HUES64 (cell line): ENCODE measurements at regions not wholly inside any gene's neighbourhood (a gene's known extent, or its start where the extent isn't known, plus 50 kb on each side); places are given as distances from the start of the nearest gene placed in this dataset.
"Not testable (repeated sequence)": the region's sequence is repeated elsewhere in the genome, so short reads cannot be mapped to it uniquely, and the experiment has no call there.

Experiments used
- H3K27ac ChIP-seq: 2 replicates; pipeline ENCODE4 v1.7.0; 2013; ENCODE audit warnings: low read depth, low read length, inconsistent platforms
- H3K27me3 ChIP-seq: 2 replicates; pipeline ENCODE4 v1.6.1; 2013; ENCODE audit warnings: mild to moderate bottlenecking, low read length; ENCODE audit not compliant: insufficient read depth
- H3K36me3 ChIP-seq: 2 replicates; pipeline ENCODE4 v1.6.1; 2013; ENCODE audit warnings: mild to moderate bottlenecking, low read length; ENCODE audit not compliant: insufficient read depth
- H3K4me1 ChIP-seq: 2 replicates; pipeline ENCODE4 v1.6.1; 2013; ENCODE audit warnings: mild to moderate bottlenecking, low read length, moderate library complexity; ENCODE audit not compliant: insufficient read depth
- H3K4me3 ChIP-seq: 2 replicates; pipeline ENCODE4 v1.5.1; 2013; ENCODE audit warnings: mild to moderate bottlenecking, low read length, moderate library complexity
- H3K9ac ChIP-seq: 2 replicates; pipeline ENCODE4 v1.6.1; 2013; ENCODE audit warnings: mild to moderate bottlenecking, low read depth, low read length
- H3K9me3 ChIP-seq: 2 replicates; pipeline ENCODE4 v1.6.1; 2013; ENCODE audit warnings: low read depth, low read length; ENCODE audit not compliant: insufficient read depth
- WGBS: fragments of 150-250, 120-280 bp; methylation state at CpG from one replicate; pipeline ENCODE4 v1.1.7; 2013; ENCODE audit warnings: missing lambda C conversion rate; 5-methylcytosine and 5-hydroxymethylcytosine counted together

DNA sequence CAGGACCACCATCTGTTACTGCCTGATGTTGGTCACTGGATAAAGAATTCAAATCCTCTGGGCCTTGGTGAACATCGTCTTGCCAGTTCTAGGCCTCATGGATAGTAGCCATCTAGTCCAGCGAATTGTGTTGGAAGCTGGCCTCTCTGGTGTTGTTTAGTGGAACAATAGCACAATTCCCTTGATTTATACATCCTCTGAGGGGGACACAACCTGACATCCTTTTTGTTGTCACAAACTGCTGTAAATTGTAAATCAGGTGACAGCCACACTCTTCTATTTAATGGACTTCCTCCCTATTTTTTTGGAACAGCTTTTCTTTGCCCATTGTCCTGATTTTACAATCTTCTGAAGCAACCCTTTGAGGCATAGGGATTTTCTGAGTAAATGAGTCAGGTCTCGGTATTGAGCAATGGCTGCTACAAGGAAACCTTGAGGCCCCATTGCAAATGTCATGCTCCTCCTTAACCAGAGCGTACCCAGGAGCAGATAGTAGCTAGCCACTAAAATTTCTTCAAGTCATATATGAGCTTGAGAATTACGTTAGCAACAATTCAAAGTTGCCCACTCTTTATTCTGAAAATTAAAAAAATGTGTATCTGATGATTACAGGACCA lies 263.3 kb downstream of the COG6 start:
- H3K4me1 ChIP-seq = no peaks in the 10 kb centered on the region
- H3K4me3 ChIP-seq = no peak overlapping the region
- H3K36me3 ChIP-seq = no peaks in the 10 kb centered on the region
- no peak overlapping the region for H3K9ac ChIP-seq
- no peaks in the 10 kb centered on the region for H3K27me3 ChIP-seq
- whole genome bisulfite sequencing = 92% methylated on average over 4 of the region's 5 CpGs
- no peak overlapping the region for H3K27ac ChIP-seq
- H3K9me3 ChIP-seq = peaks cover 5% of the 10 kb centered on the region; the same call in 1 of the 2 replicates

GRCh38 chr13:39920613-39921012 lies 265.2 kb downstream of the COG6 start:
- no peak overlapping the region for H3K4me3 ChIP-seq
- H3K36me3 ChIP-seq = no peaks in the 10 kb centered on the region
- no peaks in the 10 kb centered on the region for H3K4me1 ChIP-seq
- 100% methylated on average over 1 of the region's 2 CpGs for WGBS
- H3K9me3 ChIP-seq = peaks cover 5% of the 10 kb centered on the region; the same call in 1 of the 2 replicates
- no peaks in the 10 kb centered on the region for H3K27me3 ChIP-seq
- H3K27ac ChIP-seq = no peak overlapping the region
- H3K9ac ChIP-seq = no peak overlapping the region

GRCh38 chr13:39926345-39926744 lies 270.9 kb downstream of the COG6 start:
- no peaks in the 10 kb centered on the region for H3K27me3 ChIP-seq

DNA sequence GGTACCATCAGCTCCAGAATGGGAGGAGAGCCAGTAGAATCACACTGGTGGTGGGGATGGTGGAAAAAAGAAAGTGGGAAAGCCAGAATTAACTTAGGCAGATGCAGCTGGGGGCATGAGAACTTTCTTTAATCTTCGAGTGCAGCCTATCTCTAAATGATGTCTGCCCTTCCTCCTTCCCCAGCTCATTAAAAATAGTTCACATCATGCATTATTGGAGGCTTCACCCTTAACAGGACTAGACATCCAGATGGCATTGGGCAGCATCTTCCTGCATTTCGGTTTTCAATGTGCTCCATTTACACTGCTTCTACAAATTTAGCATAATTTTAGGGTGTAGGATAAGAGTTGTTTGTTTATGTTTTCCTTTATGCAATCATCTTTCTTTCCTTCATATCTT lies 272.8 kb downstream of the COG6 start:
- Histone ChIP-seq H3K9me3 (no peaks in the 10 kb centered on the region), H3K27ac (no peak overlapping the region), H3K27me3 (no peaks in the 10 kb centered on the region), H3K4me1 (no peaks in the 10 kb centered on the region), H3K36me3 (no peaks in the 10 kb centered on the region), H3K4me3 (no peak overlapping the region), H3K9ac (no peak overlapping the region)
- 100% methylated on average over 2 of the region's 2 CpGs for WGBS

More at GRCh38 chr13:39926345-39926744, 270.9 kb downstream of the COG6 start:
- Histone ChIP-seq H3K9ac (no peak overlapping the region), H3K4me3 (no peak overlapping the region), H3K9me3 (peaks cover 5% of the 10 kb centered on the region; the same call in 1 of the 2 replicates), H3K36me3 (no peaks in the 10 kb centered on the region), H3K4me1 (no peaks in the 10 kb centered on the region), H3K27ac (no peak overlapping the region)
- WGBS = 100% methylated on average over 1 of the region's 1 CpG

DNA sequence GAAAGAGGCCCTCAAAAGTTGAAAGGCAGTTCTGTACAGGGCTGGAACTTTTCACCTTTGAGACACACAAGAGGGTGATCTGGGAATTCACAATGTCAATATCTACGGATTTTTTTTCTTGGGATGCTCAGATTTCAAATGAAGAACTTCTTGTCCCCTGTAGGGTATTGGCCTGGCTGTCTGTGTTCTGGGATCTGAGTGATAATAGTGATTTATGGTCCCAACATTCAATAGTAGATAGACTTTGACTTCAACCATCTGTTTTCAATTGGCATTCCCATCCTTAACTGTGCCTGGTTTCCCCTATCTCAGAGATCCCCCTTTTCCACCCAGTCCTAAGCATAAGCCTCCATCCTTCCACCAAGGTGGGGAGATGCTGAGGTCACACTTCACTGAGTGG lies 274.1 kb downstream of the COG6 start:
- no peaks in the 10 kb centered on the region for H3K27me3 ChIP-seq
- H3K36me3 ChIP-seq = no peaks in the 10 kb centered on the region
- no peak overlapping the region for H3K9ac ChIP-seq
- H3K4me3 ChIP-seq = no peak overlapping the region
- no peaks in the 10 kb centered on the region for H3K9me3 ChIP-seq
- 89% methylated on average over 1 of the region's 1 CpG for WGBS
- H3K4me1 ChIP-seq = no peaks in the 10 kb centered on the region
- H3K27ac ChIP-seq = no peak overlapping the region

- 100% methylated on average over 1 of the region's 2 CpGs for WGBS
Measured at GRCh38 chr13:39930060-39930459, 274.6 kb downstream of the COG6 start.

GRCh38 chr13:39930544-39931444 lies 275.3 kb downstream of the COG6 start:
- WGBS = 95% methylated on average over 5 of the region's 6 CpGs
- no peaks in the 10 kb centered on the region for H3K36me3 ChIP-seq
- H3K27ac ChIP-seq = no peak overlapping the region
- H3K27me3 ChIP-seq = no peaks in the 10 kb centered on the region
- H3K4me1 ChIP-seq = no peaks in the 10 kb centered on the region
- no peak overlapping the region for H3K4me3 ChIP-seq
- no peaks in the 10 kb centered on the region for H3K9me3 ChIP-seq
- H3K9ac ChIP-seq = no peak overlapping the region

More at GRCh38 chr13:39930060-39930459, 274.6 kb downstream of the COG6 start:
- no peak overlapping the region for H3K4me3 ChIP-seq
- H3K9me3 ChIP-seq = no peaks in the 10 kb centered on the region
- no peaks in the 10 kb centered on the region for H3K27me3 ChIP-seq
- H3K9ac ChIP-seq = no peak overlapping the region
- no peaks in the 10 kb centered on the region for H3K36me3 ChIP-seq
- no peak overlapping the region for H3K27ac ChIP-seq
- no peaks in the 10 kb centered on the region for H3K4me1 ChIP-seq

- H3K4me3 ChIP-seq = no peak overlapping the region
- H3K9me3 ChIP-seq = no peaks in the 10 kb centered on the region
- H3K27me3 ChIP-seq = no peaks in the 10 kb centered on the region
- H3K9ac ChIP-seq = no peak overlapping the region
- H3K36me3 ChIP-seq = no peaks in the 10 kb centered on the region
- WGBS = 86% methylated on average over 2 of the region's 2 CpGs
- H3K27ac ChIP-seq = no peak overlapping the region
- H3K4me1 ChIP-seq = no peaks in the 10 kb centered on the region
Measured at GRCh38 chr13:39931505-39931904, 276.0 kb downstream of the COG6 start.

GRCh38 chr13:39932514-39932913 lies 277.1 kb downstream of the COG6 start:
- H3K4me3 ChIP-seq, H3K27me3 ChIP-seq, H3K4me1 ChIP-seq, H3K27ac ChIP-seq, H3K9ac ChIP-seq, H3K9me3 ChIP-seq, H3K36me3 ChIP-seq: not testable (repeated sequence)
- 75% methylated on average over 2 of the region's 2 CpGs for WGBS

- Histone ChIP-seq H3K4me3 (no peak overlapping the region), H3K9ac (no peak overlapping the region), H3K27ac (no peak overlapping the region), H3K36me3 (no peaks in the 10 kb centered on the region), H3K9me3 (no peaks in the 10 kb centered on the region), H3K4me1 (no peaks in the 10 kb centered on the region), H3K27me3 (0 out of 2 replicates have a peak, but pooled peaks cover 1% of the 10 kb centered on the region)
- 89% methylated on average over 1 of the region's 1 CpG for WGBS
Measured at GRCh38 chr13:39935155-39935554, 279.7 kb downstream of the COG6 start.

- WGBS = 86% methylated on average over 2 of the region's 2 CpGs
- Histone ChIP-seq H3K9ac (no peak overlapping the region), H3K27ac (no peak overlapping the region), H3K9me3 (no peaks in the 10 kb centered on the region), H3K27me3 (0 out of 2 replicates have a peak, but pooled peaks cover 4% of the 10 kb centered on the region), H3K4me1 (0 out of 2 replicates have a peak, but pooled peaks cover 9% of the 10 kb centered on the region), H3K36me3 (no peaks in the 10 kb centered on the region), H3K4me3 (no peak overlapping the region)
Measured at GRCh38 chr13:39938596-39938995, 283.1 kb downstream of the COG6 start.
